NCI-H82 (cell line): ENCODE measurements at regions not wholly inside any gene's neighbourhood (a gene's known extent, or its start where the extent isn't known, plus 50 kb on each side); places are given as distances from the start of the nearest gene placed in this dataset.

ENCODE experiments used
- DNase-seq: peaks from one replicate; lab custom pipeline; 2025; lab: John Stamatoyannopoulos, UW

- no peak for DNase-seq
These were observed 569.8 kb downstream of the RPS29 start for GRCh38 chr14:49016381-49016780.

GRCh38 chr14:49014476-49014875 is 571.7 kb downstream of the RPS29 start:
- DNase-seq: no peak

GRCh38 chr14:49008363-49008762 is 577.8 kb downstream of the RPS29 start:
- DNase-seq: peak; percentile 30

GRCh38 chr14:48991141-48991540 is 595.0 kb downstream of the RPS29 start:
- DNase-seq: no peak

- DNase-seq: no peak
These were observed 602.8 kb downstream of the RPS29 start for GRCh38 chr14:48983351-48983888.

- no peak for DNase-seq
These were observed 611.2 kb downstream of the RPS29 start for GRCh38 chr14:48974994-48975393.

GRCh38 chr14:48973151-48973550 is 613.0 kb downstream of the RPS29 start:
- no peak for DNase-seq

GRCh38 chr14:48970943-48971342 is 615.2 kb downstream of the RPS29 start:
- no peak for DNase-seq

GRCh38 chr14:48967419-48967818 is 618.8 kb downstream of the RPS29 start:
- no peak for DNase-seq

GRCh38 chr14:48963231-48963790 is 622.9 kb downstream of the RPS29 start:
- DNase-seq: no peak

GRCh38 chr14:48957486-48957885 is 628.7 kb downstream of the RPS29 start:
- DNase-seq: no peak

GRCh38 chr14:48955857-48956256 is 630.3 kb downstream of the RPS29 start:
- no peak for DNase-seq

- DNase-seq: no peak
These were observed 631.7 kb downstream of the RPS29 start for GRCh38 chr14:48954446-48954845.

GRCh38 chr14:48944809-48945208 is 641.4 kb downstream of the RPS29 start:
- DNase-seq: no peak

GRCh38 chr14:48943913-48944312 is 642.3 kb downstream of the RPS29 start:
- DNase-seq: no peak

GRCh38 chr14:48937541-48938195 is 648.5 kb downstream of the RPS29 start:
- DNase-seq: peak; percentile 3

- no peak for DNase-seq
These were observed 649.3 kb downstream of the RPS29 start for GRCh38 chr14:48936849-48937248.

- DNase-seq: peak; percentile 0
These were observed 649.8 kb downstream of the RPS29 start for GRCh38 chr14:48936362-48936761.

- no peak for DNase-seq
These were observed 661.0 kb downstream of the RPS29 start for GRCh38 chr14:48925184-48925583.

GRCh38 chr14:48914921-48915320 is 671.3 kb downstream of the RPS29 start:
- DNase-seq: no peak

GRCh38 chr14:48914382-48914781 is 671.8 kb downstream of the RPS29 start:
- no peak for DNase-seq

GRCh38 chr14:48900565-48900964 is 685.6 kb downstream of the RPS29 start:
- no peak for DNase-seq

GRCh38 chr14:48890333-48890732 is 695.8 kb downstream of the RPS29 start:
- DNase-seq: no peak

- DNase-seq: no peak
These were observed 709.3 kb downstream of the RPS29 start for GRCh38 chr14:48876806-48877340.
